ENCODE measurements at regions not wholly inside any gene's neighbourhood (a gene's known extent, or its start where the extent isn't known, plus 50 kb on each side); places are given as distances from the start of the nearest gene placed in this dataset.

DNA sequence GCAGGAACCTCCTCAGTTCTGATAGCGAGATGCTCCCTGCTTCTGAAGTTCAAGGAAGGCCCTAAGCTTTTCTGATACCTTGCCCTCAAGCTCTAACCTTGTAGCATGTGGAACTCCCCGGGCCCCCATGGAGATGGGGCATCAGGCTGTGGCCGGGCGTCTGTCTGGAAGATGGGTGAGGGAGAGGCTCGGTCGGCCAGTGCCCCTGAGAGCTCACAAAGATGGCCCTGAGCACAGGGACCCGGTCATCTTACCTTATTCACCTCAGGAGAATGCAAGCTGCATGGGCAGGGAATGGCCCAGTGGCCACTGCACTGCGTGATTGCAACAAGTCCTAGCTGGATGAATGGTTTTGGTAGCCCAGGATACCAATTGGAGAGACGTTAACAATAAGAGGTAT lies 830.3 kb downstream of the TBC1D22A start:
- no peak for DNase-seq
- Histone ChIP-seq H3K4me3 (no peak overlapping the region), H3K9me3 (no peaks in the 10 kb centered on the region), H3K27me3 (no peaks in the 10 kb centered on the region), H3K36me3 (no peaks in the 10 kb centered on the region), H3K27ac (no peak overlapping the region), H3K4me1 (ENCODE audit: insufficient read depth) (no peaks in the 10 kb centered on the region)
- 91 to 96% (median 94%) methylated on average over 8 to 9 of the region's 9 CpGs for WGBS, 3 donors
- TF ChIP-seq EP300 (IDR thresholded peaks at IDR 0.05) (no peak), POLR2A (IDR thresholded peaks at IDR 0.05) (no peak)
- TF ChIP-seq, protein P1, sequence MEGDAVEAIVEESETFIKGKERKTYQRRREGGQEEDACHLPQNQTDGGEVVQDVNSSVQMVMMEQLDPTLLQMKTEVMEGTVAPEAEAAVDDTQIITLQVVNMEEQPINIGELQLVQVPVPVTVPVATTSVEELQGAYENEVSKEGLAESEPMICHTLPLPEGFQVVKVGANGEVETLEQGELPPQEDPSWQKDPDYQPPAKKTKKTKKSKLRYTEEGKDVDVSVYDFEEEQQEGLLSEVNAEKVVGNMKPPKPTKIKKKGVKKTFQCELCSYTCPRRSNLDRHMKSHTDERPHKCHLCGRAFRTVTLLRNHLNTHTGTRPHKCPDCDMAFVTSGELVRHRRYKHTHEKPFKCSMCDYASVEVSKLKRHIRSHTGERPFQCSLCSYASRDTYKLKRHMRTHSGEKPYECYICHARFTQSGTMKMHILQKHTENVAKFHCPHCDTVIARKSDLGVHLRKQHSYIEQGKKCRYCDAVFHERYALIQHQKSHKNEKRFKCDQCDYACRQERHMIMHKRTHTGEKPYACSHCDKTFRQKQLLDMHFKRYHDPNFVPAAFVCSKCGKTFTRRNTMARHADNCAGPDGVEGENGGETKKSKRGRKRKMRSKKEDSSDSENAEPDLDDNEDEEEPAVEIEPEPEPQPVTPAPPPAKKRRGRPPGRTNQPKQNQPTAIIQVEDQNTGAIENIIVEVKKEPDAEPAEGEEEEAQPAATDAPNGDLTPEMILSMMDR (IDR thresholded peaks at IDR 0.05): no peak
- intact Hi-C loops (cut with DNase I): no loop called here

DNA sequence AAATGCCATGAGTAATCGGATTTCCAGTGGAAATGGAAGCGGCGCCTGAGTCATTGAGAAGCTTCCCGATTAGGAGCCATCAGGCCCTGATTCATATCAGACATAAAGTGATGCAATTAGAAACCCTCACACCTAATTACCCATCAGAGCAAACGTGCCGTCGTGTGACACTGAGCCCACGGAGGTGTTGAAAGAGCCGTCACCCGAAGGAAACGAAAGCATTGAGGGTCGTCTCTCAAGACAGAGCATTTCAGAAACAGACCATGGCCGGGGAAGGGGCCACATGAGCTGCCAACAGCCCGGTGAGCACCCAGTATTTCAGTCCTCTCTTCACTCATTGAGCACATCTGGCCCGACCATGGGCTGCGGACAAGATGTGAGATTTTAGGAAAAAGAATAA lies 829.3 kb downstream of the TBC1D22A start:
- Histone ChIP-seq H3K4me3 (no peak overlapping the region), H3K27me3 (no peaks in the 10 kb centered on the region), H3K9me3 (no peaks in the 10 kb centered on the region), H3K4me1 (ENCODE audit: insufficient read depth) (no peaks in the 10 kb centered on the region), H3K27ac (no peak overlapping the region), H3K36me3 (no peaks in the 10 kb centered on the region)
- no peak for DNase-seq
- intact Hi-C loops (cut with DNase I): no loop called here
- WGBS, 3 donors: 86 to 91% (median 89%) methylated on average over 16 of the region's 16 CpGs
- TF ChIP-seq POLR2A (IDR thresholded peaks at IDR 0.05) (no peak), EP300 (IDR thresholded peaks at IDR 0.05) (no peak)
- TF ChIP-seq, protein P1 (IDR thresholded peaks at IDR 0.05): no peak

DNA sequence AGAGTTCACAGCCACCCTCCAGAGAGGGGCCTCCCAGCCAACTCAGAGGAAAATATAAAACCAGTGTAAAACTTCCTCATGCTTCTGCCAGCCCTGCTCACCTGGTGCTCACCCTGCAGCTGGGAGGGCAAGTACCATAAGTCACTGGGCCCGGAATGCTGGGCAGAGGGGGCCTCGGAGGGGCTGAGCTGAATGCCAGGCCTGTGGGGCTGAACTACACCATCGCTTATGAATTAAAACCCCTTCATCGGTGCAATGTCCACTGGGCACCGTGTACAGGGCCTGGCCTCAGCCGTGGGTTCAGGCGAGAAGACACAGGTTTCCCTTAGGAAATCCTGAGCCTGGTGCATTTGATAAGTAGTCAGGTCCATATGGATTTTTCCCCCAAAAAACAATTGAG lies 828.6 kb downstream of the TBC1D22A start:
- no peak overlapping the region for H3K4me3 ChIP-seq
- DNase-seq: no peak
- no peak overlapping the region for H3K27ac ChIP-seq
- TF ChIP-seq EP300 (IDR thresholded peaks at IDR 0.05) (no peak), POLR2A (IDR thresholded peaks at IDR 0.05) (no peak)
- TF ChIP-seq, protein P1 (IDR thresholded peaks at IDR 0.05): no peak
- H3K9me3 ChIP-seq: no peaks in the 10 kb centered on the region
- H3K36me3 ChIP-seq: no peaks in the 10 kb centered on the region
- no peaks in the 10 kb centered on the region for H3K4me1 ChIP-seq (ENCODE audit: insufficient read depth)
- intact Hi-C loops (cut with DNase I): no loop called here
- H3K27me3 ChIP-seq: no peaks in the 10 kb centered on the region
- 91 to 94% (median 93%) methylated on average over 7 of the region's 7 CpGs for WGBS, 3 donors

DNA sequence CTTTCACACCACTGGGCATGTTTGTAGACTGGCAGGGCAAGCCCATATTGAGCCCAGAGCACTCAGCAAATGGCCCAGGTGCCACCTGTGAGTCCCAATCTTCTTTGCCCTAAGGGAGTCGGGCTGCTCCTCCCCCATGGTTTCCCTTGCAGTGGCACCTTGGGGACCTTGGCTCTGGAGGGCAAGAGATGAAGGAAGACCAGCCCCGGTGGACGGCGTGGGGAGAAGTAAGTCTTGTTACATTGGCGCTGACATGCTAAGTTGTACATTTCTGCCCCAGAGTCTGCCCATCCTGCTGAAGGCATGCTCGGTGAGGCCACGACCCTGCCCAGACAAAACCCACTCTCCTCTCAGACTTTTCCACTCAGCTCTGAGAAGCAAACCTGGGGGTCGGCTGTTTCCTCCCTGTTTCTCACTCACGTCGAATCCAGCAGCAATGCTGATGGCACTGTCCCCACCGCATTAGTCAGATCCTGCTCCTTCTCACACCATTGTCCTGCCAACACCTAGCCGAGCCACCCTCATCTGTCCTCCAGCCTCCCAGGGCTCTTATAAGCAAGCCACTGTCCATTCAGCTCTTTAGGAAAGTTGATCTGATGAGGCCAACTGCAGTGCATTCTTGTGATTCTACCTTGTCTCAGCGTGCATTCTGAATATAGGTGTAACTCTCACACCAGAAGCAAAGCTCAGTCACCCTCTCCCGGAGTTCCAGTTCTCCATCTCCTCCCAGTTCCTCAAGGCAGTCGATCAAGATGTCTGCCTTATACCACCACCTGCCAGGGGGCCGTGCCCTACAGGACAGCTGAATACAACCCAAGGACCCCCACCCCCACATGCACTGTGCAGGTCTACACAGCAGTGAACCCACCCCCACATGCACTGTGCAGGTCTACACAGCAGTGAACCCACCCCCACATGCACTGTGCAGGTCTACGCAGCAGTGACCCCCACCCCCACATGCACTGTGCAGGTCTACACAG lies 827.1 kb downstream of the TBC1D22A start:
- Histone ChIP-seq H3K27me3 (no peaks in the 10 kb centered on the region), H3K27ac (no peak overlapping the region), H3K4me1 (ENCODE audit: insufficient read depth) (no peaks in the 10 kb centered on the region), H3K4me3 (no peak overlapping the region), H3K36me3 (no peaks in the 10 kb centered on the region), H3K9me3 (no peaks in the 10 kb centered on the region)
- WGBS, 3 donors: 85 to 90% (median 90%) methylated on average over 17 of the region's 17 CpGs
- TF ChIP-seq EP300 (IDR thresholded peaks at IDR 0.05) (no peak), POLR2A (IDR thresholded peaks at IDR 0.05) (no peak)
- TF ChIP-seq, protein P1 (IDR thresholded peaks at IDR 0.05): no peak
- intact Hi-C loops (cut with DNase I): no loop called here
- no peak for DNase-seq
